ENCODE measurements at regions not wholly inside any gene's neighbourhood (a gene's known extent, or its start where the extent isn't known, plus 50 kb on each side); places are given as distances from the start of the nearest gene placed in this dataset.

DNA sequence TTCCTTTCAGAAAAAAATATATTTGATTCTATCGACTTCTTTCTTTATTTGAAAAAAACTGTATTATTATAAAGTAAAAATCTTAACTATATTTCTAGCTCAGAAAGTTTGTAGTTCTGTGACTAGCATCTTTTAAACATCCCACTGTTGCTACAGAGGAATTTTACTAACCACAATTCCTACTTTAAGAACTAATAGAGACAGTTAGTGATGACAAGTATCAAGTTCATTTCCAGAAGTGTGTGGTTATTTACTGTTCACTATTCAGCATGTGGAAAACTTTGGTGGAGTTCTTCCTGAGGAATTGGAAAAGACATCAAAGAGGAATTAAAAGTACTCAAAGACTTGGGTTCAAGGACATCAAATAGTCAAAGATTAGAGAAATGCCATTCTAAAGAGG is 524.1 kb upstream of the CBLB start:
- TF ChIP-seq CTCF (IDR thresholded peaks at IDR 0.05) (no peak), POLR2A (IDR thresholded peaks at IDR 0.05) (no peak)

All from body of pancreas (tissue), 4 donors.